A172 (cell line): ENCODE measurements at regions not wholly inside any gene's neighbourhood (a gene's known extent, or its start where the extent isn't known, plus 50 kb on each side); places are given as distances from the start of the nearest gene placed in this dataset.
A peak's percentile ranks its signal among the peaks of the same experiment; 100 is the strongest.

Experiments used
- DNase-seq: peaks from one replicate; pipeline ENCODE4 v3.0.0-alpha.2; 2015; ENCODE audit warnings: low spot score

DNA sequence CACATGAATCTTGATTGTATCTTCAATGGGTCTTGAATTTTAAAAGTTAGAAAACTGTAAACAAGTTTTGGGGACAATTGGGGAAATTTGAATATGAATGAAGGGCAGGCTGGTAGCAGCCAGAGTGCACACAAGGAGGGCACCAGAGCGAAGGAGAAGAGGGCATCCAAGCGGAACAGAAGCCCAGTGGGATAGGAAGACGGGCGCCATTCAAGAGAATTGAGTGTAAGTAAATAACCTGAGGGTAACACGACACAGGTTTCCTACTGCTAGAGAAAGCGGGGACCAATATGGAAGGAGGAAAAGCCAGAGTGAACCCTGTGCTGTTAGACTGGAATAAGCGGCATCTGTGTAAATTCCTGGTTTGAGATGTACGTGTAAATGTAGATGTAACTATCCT lies 115.1 kb upstream of the CCL2 start:
- no peak for DNase-seq

DNA sequence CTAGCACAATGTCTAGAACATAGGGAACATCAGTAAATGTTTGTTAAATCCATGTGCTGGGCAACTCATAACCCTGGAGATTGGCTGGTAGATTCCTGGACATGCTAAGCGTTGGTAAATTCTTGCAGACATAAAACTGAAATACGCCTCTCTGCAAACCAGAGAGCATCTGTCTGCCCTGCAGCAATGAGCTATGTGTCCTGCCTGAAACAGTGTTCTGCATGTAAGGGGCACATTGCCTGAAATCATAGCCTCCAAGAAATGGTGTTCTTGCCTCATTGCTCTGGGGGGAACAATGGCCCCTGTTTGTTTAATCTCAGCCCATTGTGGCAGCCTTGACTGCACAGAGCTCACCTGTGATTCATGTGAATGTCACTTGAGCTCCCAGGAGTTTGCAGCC lies 113.5 kb upstream of the CCL2 start:
- DNase-seq = no peak

DNA sequence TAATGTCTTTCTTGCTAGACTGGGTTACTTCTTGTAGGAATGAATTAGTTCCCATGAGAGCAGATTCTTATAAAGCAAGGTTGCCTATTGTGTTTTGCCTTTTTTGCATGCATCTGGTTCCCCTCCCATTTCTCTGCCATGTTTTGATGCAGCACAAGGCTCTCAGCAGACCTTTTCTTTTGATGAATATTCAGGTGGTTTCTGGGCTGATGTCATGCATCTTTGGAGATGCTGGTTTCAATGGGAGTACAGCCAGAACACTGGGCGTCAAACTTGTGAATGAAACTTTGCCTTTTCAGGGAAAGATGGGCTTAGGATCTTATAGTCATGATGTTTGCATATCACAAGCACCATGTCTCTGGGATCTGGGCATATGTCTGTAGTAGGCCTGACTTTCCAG lies 111.7 kb upstream of the CCL2 start:
- DNase-seq = no peak

DNA sequence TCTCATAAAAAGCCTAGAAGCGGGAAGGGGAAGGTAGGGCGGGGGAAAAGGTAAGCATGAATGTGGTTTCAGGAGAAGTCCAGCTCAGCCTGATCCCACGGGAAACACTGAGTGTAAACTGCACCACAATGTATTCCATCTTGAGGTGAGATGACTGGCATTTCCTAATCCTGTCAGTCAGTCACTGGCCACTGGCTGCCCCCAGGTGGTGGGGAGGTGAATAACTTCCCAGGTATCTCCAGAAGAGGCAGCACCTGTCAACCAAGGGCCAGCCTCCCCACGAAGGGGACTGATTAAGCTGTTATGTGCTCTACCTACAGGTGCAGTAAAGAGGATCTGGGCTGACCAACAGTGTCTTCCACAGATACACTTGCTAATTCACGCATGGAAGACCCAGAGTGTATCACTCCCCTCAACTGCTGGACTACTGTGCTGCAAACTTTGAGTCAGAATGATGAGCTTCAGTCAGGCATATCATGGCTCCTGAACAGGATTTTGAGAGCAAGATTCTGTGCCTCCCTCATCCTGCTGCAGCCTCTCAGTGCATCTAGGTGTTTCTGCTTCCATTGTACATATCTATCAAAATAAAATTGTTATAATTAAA lies 108.5 kb upstream of the CCL2 start:
- peak; percentile 46 for DNase-seq

DNA sequence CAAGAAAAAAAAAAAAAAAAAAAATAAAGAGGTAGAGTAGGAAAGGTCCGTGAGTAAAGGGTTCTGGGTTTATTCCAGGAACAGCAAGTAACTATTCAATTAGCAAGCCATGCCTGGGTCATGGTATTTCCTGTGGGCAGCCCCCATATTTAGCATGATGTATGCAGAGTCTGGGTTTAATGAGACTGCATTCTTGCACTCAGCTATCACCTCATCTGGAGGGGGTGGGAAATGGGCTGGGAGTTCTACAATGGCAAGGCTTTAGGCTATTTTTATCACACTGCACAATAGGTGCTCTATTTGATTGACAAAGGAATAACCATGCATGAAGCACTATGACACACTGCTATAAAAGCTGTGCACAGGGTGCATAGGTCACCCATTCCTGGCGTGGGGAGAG lies 104.0 kb upstream of the CCL2 start:
- DNase-seq = no peak

DNA sequence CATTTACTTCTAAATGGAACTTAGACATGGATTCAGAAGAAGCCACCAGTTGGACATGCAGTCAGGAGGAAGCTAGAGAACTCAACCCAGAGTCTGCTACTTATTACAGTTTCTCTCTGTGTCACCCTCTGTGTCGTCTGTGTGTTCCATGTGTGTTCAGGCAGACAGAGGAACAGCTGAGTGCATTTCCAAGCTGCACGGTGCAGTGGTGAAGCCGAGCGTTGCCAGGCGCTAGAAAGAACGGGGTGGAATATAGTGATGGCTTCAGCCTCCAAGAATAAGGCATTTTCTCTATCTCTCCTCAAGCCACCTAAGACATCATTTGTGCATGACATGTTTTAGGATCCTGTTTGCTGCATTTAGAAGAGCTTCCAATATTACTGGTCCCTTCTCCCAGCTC lies 101.1 kb upstream of the CCL2 start:
- DNase-seq = no peak

DNA sequence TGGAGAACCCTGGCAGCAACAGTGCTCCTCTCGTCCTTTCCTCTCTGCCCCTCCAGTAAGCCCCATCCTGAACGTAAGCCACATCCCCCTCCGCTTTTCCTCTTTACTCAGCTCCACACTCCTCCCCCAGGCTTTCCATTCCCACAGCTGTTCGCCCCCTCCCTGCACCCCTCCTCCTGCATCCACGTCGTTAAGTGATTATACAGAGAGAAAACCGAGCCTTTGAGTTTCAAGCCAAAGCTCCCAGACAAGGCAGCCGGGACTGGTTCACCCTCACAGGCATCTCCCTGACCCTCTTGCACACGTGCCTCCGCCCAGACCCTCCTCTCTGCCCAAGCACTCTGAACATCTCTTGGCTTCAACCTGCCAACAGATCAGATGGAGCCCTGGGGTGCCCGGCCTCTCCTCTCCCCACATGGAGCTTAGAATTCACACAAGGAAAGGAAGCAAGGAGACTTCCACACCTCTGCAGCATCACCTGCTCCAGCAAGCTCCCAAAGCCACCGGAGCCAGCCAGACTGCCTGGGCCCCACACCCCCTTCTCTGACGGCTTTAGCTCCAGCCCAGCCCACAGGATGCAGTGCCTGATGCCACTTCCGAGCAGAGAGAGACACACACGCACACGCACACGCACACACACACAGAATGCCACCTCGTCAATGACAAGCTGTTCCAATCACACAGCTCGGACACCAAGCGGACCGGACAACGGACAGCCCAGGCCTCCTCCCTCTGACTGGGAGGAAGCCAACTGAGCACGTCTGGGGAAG lies 99.9 kb upstream of the CCL2 start:
- DNase-seq = no peak

DNA sequence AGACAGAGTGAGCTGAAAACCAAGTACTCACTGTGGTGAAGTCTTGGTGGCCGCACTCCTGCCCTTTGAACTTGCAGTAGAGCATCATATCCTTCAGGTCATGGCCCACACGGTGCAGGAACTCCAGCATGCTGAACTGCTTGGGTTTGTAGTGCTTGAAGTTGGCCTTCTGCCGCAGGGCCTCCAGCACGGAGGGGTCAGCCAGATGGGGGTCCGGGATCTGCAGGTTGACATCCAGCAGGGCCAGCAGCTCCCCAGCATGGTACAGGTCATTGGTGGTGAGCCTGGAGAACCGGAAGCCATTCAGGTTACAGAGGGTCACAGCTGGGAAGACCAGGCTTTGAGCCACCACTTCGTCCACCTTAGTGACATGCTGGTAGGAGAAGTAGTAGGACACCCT lies 99.1 kb upstream of the CCL2 start:
- DNase-seq = no peak

DNA sequence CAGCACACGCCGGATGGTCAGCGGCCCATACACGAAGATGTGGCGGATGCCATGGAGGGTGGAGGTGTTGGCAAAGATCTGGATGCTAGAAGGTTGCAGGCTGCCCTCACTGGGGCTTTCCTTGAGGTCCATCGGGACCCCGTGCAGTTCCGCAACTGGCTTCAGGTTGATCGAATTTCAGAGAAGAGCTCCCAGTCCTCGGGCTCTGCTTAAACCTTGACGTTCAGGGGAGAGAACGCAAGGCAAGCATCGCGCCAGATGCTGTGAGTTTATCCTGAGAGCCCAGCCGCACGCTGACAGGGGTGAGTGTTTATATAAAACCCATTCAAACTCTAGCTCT lies 98.7 kb upstream of the CCL2 start:
- no peak for DNase-seq

DNA sequence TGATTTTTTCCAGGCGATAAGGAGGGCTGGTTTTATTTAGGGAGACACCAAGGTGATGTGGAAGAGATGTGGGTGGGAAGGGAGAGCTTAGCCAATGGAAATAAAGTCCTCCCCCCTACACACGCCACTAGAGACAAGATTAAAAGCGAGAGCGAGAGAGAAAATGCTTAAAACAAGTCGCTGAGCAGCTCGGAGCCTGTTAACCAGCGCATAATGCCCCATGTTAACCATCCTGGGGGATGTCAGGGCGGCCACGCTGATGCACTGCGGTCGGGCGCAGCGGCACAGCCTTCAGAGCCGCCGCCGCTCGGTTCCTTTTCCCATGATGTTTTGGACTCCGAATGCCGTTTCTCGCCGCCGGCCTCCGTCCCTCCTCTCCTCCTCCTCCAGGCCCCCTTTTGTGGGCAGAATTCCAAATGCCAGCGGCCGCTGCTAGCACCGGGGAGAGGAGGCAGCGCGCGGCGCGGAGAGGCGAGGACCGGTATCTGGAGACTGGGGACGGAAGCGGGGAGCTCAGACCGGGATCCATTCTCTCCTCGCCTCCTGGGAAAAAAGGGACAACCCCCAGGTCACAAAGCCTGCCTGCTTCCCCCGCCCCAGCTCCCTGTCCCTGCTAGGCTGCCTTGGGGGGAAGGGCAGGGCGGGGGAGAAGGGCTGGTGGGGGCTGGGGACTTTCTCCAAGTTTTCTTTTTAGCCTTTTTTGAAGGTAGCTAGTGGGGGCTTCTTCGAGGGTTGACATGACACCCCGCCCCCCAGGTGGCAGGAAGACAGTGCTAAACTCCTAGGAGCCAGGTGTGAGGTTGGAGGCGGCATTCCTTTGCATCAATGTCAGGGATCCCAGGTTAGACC lies 98.1 kb upstream of the CCL2 start:
- no peak for DNase-seq

DNA sequence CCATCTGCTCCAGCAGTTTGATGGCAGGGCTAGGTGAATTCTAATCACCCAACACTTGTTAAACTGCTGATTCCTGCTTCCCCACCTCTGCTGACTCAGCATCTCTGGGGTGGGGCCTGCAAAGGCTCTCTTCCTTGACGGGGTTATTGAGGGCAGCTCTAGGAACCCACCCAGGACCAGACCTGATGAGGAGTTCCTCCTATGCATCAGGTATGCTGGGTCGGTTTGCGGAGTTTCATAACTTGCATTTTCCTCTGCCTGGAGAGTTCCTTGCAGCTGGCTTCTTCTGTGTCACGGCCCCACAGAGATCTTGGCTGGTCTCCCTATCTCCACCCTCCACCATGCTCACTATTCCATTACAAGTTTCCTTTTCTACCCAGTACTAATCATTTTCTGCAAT lies 93.4 kb upstream of the CCL2 start:
- no peak for DNase-seq

DNA sequence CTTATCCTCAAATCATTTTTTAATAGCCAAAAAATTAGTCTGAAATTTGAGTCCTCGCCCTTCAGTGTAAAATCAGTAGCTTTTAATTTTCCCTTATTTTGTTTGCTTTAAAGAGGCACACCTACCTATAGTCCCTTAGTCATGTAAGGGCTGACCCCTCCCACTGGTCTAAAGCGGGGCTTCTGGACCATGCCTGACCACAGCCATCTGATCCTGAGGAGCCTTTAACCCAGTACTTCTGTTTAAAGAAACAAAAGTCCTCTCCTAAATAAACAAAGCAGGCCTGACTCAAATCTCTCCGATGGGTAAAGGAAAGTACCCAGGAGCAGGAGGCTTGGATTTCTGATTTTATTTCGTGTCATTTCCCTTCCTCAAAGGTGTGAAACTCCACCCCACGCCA lies 92.0 kb upstream of the CCL2 start:
- DNase-seq = no peak

DNA sequence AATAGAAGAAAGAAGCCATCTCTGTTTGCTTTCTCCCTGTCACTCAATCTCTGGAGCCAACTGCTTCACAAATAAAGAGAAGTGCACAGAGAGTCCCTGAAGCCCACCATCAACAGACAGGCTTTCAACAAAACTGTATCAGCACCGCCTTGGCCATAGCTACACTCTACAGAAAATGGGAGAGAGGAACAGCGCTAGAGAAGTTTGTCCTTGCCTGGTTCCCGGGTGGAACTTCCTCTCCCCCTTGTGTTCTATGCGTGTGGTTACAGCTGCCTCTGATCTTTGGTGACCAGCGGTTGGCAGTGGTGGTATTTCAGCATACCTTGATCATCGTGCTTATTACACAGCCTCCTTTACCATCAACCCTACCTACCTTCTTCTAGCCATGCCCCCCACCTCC lies 91.4 kb upstream of the CCL2 start:
- peak; percentile 21 for DNase-seq

DNA sequence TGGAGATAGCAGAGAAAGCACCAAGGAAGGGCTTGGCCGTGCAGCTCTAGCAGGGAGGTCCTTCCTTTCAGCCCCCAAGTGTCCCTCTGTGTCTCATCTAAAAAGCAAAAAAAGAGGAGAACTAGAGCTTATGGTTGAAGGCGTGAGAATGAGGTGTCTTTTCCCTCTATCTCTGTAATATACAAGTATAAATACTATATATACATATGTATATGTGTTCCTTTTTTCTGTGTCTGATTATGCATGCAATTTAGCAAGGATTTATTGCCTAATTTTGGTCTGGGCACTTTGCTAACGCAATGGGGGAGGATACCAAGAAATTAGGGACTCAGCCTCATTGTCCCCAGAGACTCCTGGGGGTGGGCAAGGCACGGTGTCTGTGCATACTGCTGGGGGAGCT lies 90.2 kb upstream of the CCL2 start:
- no peak for DNase-seq

DNA sequence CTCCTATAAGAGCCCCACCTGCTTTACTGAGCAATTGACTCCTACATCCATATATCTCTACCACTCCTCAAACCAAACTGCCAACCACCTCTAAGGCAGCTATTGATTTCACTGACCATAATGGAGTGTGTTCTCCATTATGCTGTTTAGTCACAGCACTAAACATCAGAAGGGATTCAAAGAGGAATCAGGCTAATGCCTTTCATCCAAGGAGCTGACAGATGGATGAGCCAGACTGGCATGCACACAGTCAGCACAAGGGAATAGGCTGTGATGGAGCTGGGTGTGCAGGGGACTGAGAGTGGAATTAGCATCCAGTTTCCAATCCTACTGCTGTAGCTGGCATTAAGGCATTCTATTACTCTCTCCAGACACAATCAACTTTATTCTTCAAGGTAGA lies 88.7 kb upstream of the CCL2 start:
- no peak for DNase-seq

DNA sequence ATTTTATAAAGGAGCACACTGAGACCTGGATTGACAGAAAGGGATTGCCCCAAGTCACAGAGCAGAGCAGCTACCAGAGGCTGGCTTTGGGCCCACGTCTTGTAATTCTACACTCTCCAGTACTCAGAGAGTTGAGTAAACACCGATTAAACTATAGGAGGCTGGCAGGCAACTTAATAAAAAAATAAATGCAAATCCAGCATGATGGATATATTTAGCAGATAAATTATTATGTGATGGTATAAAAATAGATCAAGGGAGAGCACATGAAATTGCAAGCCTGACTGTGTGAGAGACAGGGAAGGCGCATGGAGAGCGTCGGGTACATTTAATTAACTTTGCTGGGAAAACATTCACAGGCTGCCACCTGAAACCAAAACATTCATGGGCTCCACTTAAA lies 87.7 kb upstream of the CCL2 start:
- no peak for DNase-seq

DNA sequence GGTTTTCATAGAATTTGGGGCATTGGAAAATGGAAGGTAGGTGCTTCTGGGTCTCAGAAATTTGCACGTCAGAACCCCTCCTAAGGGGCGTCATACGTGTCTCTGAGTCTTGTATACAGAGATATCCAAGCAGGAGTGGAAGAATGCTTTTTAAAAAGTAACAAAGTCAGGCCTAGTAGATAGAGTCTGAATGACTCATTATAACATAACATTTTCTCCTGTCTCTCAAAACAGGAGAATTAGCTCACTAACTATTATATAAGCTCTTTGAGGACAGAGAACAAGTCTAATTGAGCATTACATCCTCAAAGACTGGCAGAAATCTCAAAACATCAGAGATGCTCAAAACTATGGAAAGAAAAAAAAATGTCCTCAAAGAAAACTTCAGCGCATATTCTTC lies 86.1 kb upstream of the CCL2 start:
- DNase-seq = no peak

DNA sequence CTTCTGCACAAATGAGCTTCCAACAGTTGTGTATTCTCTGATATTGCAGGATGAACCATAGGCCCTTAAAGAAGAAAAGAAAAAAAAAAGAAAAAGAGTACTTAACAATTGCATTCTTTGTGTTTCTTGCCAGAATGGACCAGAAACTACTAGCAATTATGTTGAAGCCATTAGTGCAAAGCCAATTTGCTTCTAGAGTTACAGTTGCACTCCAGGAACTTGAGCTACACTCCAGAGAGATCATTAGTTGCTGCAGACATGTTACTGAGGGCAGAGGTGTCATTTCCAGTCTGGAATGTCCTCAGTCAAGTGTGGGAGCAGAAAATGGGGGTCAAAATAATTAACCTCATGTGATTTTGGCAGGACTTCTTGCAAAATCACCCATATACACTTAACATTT lies 85.6 kb upstream of the CCL2 start:
- no peak for DNase-seq

DNA sequence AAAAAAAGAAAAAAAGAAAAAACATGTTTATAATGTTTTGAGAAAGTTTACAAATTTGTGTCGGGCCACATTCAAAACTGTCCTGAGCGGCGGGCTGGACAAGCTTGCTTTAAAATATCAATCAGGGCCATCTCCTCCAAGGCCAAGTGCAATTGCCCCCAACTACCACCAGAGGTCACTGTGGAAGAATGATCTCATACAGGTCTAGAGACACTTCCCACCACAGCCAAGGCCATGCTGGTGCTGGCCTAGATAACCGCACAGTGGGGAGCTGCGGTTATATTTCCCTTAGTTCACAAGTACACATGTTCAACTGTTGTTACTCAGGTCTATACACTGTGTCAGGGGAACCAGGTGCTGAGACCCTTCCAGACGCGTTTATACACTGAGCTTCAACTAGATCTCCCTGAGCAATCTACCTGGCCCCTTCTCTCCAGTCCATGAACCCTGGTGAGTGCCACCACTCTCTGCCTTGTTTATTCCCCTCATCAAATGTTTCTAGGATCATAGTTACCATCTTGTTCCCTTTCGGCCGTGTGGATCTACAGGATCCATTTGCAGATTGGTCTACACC lies 83.8 kb upstream of the CCL2 start:
- DNase-seq = peak; percentile 64

DNA sequence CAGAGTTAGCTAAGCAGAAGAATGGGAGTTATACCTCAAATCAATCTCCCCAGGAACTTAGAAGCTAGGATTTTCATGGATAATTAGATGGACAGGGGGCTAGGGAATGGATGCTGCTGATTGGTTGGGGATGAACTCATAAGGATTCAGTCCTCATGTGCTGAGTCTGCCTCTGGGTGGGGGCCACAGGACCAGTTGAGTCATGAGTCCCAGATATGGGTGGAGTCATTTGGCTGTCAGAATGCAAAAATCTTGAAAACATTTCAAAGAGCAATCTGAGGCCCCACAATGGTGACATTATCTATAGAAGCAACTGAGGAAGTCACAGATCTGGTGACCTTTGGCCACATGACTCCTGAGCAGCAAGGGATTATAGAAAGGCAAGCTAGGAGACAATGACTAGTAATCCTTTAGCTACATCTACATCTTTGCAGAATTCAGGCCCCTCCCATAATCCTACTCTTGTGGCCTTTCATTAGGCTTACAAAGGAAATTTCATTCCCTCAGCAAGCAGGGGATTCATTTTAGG lies 82.6 kb upstream of the CCL2 start:
- DNase-seq = no peak

DNA sequence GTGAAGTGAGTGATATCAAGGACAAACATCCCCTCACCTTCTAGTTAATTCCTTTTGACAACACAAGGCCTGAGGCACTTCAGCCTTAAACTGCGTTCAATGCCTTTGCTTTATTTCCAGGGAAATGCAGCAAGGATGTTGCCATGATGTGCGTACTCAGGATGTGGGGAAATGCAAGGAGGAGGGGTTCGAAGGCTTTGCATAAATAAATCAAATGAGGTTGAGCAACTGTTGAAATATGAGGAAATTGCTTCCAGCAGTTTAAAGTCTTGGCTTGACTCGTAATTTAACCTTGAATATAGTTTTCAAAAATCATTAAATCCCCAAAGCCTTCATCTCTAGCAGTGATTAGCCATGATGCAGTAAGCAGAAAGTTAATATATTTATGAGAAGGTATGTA lies 81.8 kb upstream of the CCL2 start:
- DNase-seq = no peak

DNA sequence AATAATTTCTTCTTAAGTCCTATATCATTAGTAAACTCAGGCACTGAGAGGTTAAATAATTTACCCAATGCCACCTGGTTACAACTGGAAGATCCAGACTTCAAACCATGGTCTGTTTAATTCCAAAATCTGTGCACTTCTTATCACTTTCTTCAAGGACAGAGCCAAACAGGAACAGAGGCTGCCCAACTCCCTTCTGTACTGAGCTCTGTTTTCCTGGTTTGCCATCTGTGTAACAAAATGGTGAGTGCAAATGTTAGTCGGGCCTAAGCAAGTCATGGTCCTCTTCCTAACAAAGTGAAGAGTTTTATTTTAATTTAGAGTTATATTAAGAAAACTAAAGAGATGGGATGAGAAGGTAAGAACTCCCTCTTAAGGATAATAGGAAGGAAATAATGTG lies 80.6 kb upstream of the CCL2 start:
- no peak for DNase-seq

DNA sequence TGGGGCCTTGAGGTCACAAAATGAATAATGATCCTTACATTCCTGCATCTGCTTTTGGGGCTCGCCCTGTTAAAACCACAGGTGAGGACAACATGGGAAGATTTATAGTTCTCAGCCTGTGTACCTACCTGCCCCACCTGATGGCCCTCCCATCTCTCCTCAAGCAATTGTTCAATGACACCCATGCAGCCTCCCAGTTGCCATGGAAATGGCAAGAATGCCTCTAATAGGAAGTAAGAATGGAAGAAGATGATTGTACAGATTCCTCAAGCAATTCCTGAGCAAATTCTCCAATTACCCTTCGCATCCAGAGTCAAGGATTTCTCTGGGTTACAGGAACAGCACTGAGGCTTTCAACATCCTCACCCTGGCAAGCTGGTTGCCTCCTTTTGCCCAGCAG lies 78.6 kb upstream of the CCL2 start:
- no peak for DNase-seq
